C4-2B (cell line): ENCODE measurements at regions not wholly inside any gene's neighbourhood (a gene's known extent, or its start where the extent isn't known, plus 50 kb on each side); places are given as distances from the start of the nearest gene placed in this dataset.

ENCODE experiments used
- ZFX ChIP-seq: fragments of 450-650 bp; IDR thresholded peaks from 2 replicates; pipeline ENCODE4 v1.6.1; 2017
- TF ChIP-seq, protein P1 (sequence below): fragments of 450-650 bp; conservative IDR thresholded peaks from 2 replicates; pipeline ENCODE4 v1.5.1; 2017; ENCODE audit warnings: mild to moderate bottlenecking

DNA sequence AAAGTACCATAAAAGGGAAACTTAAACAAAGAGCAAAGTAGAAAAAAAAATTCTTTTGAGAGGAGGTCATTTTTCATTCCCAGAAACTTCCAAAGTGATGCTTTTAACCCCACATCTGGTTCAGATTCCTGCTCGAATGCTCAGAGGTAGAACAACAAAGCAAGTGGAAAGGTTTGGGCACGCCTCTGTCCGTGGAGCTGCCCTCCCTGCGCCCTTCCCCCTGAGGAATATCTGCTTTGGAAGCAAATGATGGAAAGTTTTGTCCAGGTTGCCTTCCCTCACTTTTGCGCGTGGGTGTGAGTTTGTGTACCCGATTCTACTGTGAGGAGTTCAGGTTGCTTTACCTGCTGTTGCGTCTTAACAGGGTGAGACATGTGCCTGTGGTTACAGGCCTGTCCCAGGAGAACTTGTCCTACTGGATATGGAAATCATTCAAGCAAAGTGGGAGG lies 110.2 kb downstream of the KLF5 start:
- TF ChIP-seq, protein P1, sequence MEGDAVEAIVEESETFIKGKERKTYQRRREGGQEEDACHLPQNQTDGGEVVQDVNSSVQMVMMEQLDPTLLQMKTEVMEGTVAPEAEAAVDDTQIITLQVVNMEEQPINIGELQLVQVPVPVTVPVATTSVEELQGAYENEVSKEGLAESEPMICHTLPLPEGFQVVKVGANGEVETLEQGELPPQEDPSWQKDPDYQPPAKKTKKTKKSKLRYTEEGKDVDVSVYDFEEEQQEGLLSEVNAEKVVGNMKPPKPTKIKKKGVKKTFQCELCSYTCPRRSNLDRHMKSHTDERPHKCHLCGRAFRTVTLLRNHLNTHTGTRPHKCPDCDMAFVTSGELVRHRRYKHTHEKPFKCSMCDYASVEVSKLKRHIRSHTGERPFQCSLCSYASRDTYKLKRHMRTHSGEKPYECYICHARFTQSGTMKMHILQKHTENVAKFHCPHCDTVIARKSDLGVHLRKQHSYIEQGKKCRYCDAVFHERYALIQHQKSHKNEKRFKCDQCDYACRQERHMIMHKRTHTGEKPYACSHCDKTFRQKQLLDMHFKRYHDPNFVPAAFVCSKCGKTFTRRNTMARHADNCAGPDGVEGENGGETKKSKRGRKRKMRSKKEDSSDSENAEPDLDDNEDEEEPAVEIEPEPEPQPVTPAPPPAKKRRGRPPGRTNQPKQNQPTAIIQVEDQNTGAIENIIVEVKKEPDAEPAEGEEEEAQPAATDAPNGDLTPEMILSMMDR, result no peak
- TF ChIP-seq ZFX, result no peak
